ENCODE measurements at regions not wholly inside any gene's neighbourhood (a gene's known extent, or its start where the extent isn't known, plus 50 kb on each side); places are given as distances from the start of the nearest gene placed in this dataset.

DNA sequence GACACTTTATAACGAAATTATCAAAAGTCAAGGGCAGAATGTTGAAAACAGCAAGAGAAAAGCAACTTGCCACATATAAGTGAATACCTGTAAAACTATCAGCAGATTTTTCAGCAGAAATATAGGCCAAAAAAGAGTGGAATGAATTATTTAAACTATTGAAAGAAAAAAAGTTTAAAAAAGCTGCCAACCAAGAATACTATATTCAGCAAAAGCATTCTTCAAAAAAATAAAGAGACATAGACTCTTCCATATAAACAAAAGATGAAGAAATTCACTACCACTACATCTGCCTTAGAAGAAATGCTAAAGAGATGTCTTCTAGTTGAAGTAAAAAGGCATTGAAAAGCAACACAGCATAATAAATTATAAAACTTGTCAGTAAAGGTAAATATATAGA, 80.6 kb upstream of the CPNE8 start:
- TF ChIP-seq, protein P1, sequence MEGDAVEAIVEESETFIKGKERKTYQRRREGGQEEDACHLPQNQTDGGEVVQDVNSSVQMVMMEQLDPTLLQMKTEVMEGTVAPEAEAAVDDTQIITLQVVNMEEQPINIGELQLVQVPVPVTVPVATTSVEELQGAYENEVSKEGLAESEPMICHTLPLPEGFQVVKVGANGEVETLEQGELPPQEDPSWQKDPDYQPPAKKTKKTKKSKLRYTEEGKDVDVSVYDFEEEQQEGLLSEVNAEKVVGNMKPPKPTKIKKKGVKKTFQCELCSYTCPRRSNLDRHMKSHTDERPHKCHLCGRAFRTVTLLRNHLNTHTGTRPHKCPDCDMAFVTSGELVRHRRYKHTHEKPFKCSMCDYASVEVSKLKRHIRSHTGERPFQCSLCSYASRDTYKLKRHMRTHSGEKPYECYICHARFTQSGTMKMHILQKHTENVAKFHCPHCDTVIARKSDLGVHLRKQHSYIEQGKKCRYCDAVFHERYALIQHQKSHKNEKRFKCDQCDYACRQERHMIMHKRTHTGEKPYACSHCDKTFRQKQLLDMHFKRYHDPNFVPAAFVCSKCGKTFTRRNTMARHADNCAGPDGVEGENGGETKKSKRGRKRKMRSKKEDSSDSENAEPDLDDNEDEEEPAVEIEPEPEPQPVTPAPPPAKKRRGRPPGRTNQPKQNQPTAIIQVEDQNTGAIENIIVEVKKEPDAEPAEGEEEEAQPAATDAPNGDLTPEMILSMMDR (IDR thresholded peaks at IDR 0.05): no peak
- no peak for TF ChIP-seq POLR2A (IDR thresholded peaks at IDR 0.05)
- H3K36me3 ChIP-seq (ENCODE audit: low read depth, missing control alignments): no peaks in the 10 kb centered on the region
- H3K27me3 ChIP-seq: no peaks in the 10 kb centered on the region
- H3K4me1 ChIP-seq: no peaks in the 10 kb centered on the region
- 93 to 100% methylated on average over 1 of the region's 1 CpG for WGBS, 2 donors
- no peak for DNase-seq
- H3K27ac ChIP-seq: no peak overlapping the region
- H3K9me3 ChIP-seq: no peaks in the 10 kb centered on the region
- intact Hi-C loops (cut with DNase I; ENCODE audit: low total_unique reads): no loop called here
- H3K4me3 ChIP-seq: no peak overlapping the region

DNA sequence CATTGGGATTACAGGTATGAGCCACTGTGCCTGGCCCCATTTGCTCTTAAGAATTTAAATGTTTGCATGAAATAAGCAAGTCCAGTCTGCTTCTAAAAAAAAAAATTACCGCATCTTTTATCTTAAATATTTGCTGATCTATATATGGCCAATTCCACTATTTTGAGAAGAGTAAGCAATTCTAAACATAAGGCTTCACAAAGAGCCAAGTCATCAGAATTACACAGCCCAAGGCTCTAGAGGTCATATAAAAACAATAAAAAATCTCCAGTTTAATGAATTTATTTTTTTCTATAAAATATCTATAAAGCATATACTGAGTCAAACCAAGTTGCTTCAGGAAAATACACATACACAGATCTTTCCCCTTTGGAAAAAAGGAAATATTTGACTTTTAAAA, 79.0 kb upstream of the CPNE8 start:
- WGBS, 2 donors: 93 to 100% methylated on average over 1 of the region's 1 CpG
- intact Hi-C loops (cut with DNase I; ENCODE audit: low total_unique reads): no loop called here
- Histone ChIP-seq H3K4me1 (no peaks in the 10 kb centered on the region), H3K4me3 (no peak overlapping the region), H3K27ac (no peak overlapping the region), H3K9me3 (no peaks in the 10 kb centered on the region), H3K27me3 (no peaks in the 10 kb centered on the region), H3K36me3 (ENCODE audit: low read depth, missing control alignments) (no peaks in the 10 kb centered on the region)
- DNase-seq: no peak
- TF ChIP-seq POLR2A (IDR thresholded peaks at IDR 0.05): no peak
- TF ChIP-seq, protein P1 (IDR thresholded peaks at IDR 0.05): no peak

DNA sequence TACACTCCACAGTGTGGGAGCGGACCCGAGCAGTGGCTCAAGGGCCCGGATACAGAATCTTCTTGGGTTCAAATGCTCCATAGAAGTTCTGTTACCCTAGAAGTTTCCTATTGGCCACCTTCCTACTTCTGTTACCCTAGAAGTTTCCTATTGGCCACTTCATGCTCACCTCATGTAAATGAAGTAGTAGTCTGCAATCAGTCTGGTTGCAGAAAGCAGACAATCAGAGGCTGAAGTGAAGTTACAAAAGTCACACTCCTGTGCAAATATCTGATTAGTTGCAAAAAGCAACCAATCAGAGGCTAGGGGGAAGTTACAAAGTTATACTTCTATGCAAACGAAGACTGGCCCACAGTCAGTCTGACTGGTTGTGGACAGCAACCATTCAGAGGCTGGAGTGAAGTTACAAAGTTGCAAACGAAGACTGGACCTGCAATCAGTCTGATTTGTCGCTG, 77.8 kb upstream of the CPNE8 start:
- Histone ChIP-seq H3K9me3 (no peaks in the 10 kb centered on the region), H3K4me3 (no peak overlapping the region), H3K36me3 (ENCODE audit: low read depth, missing control alignments) (no peaks in the 10 kb centered on the region), H3K27me3 (no peaks in the 10 kb centered on the region), H3K27ac (peak overlapping the region; percentile 22 to 37), H3K4me1 (no peaks in the 10 kb centered on the region)
- WGBS, 2 donors: 37 to 48% methylated on average over 6 of the region's 6 CpGs
- peak; percentile 84 for DNase-seq
- no peak for TF ChIP-seq POLR2A (IDR thresholded peaks at IDR 0.05)
- TF ChIP-seq, protein P1 (IDR thresholded peaks at IDR 0.05): no peak
- intact Hi-C loops (cut with DNase I; ENCODE audit: low total_unique reads): no loop called here

DNA sequence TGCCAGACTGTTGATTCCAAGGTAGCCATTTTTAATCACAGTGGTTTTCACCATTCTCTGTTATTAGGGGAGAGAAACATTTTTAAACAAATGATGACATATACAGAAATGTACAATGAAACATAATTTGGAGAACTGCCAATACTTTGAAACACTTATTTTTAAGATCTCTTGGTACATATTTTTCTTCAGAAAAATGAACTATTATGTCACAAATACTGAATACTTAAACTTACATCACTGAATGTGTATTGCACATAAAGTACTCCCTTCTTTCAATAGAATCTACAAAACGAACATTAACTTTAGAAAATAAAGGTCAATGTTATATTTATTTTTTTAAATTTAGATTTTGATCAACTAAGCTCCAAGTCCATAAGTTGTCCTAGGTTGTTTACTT, 71.7 kb upstream of the CPNE8 start:
- 58 to 63% methylated on average over 1 of the region's 1 CpG for WGBS, 2 donors
- DNase-seq: no peak
- Histone ChIP-seq H3K27me3 (no peaks in the 10 kb centered on the region), H3K4me3 (no peak overlapping the region), H3K4me1 (no peaks in the 10 kb centered on the region), H3K9me3 (no peaks in the 10 kb centered on the region), H3K36me3 (ENCODE audit: low read depth, missing control alignments) (no peaks in the 10 kb centered on the region), H3K27ac (no peak overlapping the region)
- TF ChIP-seq POLR2A (IDR thresholded peaks at IDR 0.05): no peak
- TF ChIP-seq, protein P1 (IDR thresholded peaks at IDR 0.05): no peak
- intact Hi-C loops (cut with DNase I; ENCODE audit: low total_unique reads): no loop called here

DNA sequence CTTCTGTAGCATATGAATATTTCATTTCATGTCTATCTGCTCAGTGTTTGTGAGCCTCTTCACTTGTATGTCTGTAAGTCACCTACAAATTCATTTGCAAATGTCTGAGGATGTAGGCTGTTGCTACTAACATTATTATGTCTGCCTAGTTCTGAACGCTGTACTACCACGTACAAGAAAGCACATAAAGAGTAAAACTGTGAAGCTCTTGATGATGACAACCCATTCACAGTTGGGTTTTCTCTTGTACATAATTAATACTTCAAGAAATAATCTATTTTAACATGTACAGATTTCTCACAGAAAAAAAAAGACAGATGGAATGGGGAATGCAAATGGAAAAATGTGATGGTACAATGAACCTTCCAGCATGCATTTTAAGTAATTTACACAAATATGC, 64.3 kb upstream of the CPNE8 start:
- no peak overlapping the region for H3K27ac ChIP-seq
- WGBS, 2 donors: 91 to 94% methylated on average over 2 of the region's 2 CpGs
- intact Hi-C loops (cut with DNase I; ENCODE audit: low total_unique reads): no loop called here
- H3K9me3 ChIP-seq: no peaks in the 10 kb centered on the region
- no peak overlapping the region for H3K4me3 ChIP-seq
- no peaks in the 10 kb centered on the region for H3K27me3 ChIP-seq
- H3K36me3 ChIP-seq (ENCODE audit: low read depth, missing control alignments): no peaks in the 10 kb centered on the region
- DNase-seq: no peak
- no peak for TF ChIP-seq POLR2A (IDR thresholded peaks at IDR 0.05)
- TF ChIP-seq, protein P1 (IDR thresholded peaks at IDR 0.05): no peak
- H3K4me1 ChIP-seq: no peaks in the 10 kb centered on the region

Data from testis (tissue), 2 donors.